GM12891 (cell line): ENCODE measurements at regions not wholly inside any gene's neighbourhood (a gene's known extent, or its start where the extent isn't known, plus 50 kb on each side); places are given as distances from the start of the nearest gene placed in this dataset.

Source experiments
- DNase-seq: peaks from one replicate; pipeline ENCODE4 v3.0.0; 2011; ENCODE audit warnings: low spot score; ENCODE audit not compliant: insufficient read length
- FAIRE-seq: peaks from 2 replicates; lab custom pipeline; 2011; peaks lifted over from hg19 to GRCh38; lab: Jason Lieb, UNC
- PAX5 ChIP-seq: IDR thresholded peaks from 2 replicates; pipeline ENCODE4 v1.6.1; 2011; ENCODE audit warnings: low read length, moderate library complexity, mild to moderate bottlenecking; ENCODE audit not compliant: insufficient read depth, severe bottlenecking
- POLR2A ChIP-seq: IDR thresholded peaks from 2 replicates; pipeline ENCODE4 v1.6.1; 2011; ENCODE audit warnings: low read depth, low read length, control low read depth
- POLR2AphosphoS5 ChIP-seq: IDR thresholded peaks from 2 replicates; pipeline ENCODE4 v1.6.1; 2011; ENCODE audit warnings: low read depth, low read length, control low read depth
- POU2F2 ChIP-seq: IDR thresholded peaks from 2 replicates; pipeline ENCODE4 v1.6.1; 2011; ENCODE audit warnings: low read depth, mild to moderate bottlenecking, control low read depth, low read length, moderate library complexity
- SPI1 ChIP-seq: IDR thresholded peaks from 2 replicates; pipeline ENCODE4 v1.6.1; 2011; ENCODE audit warnings: low read depth, low read length, control low read depth
- TAF1 ChIP-seq: IDR thresholded peaks from 2 replicates; pipeline ENCODE4 v1.6.1; 2011; ENCODE audit warnings: low read depth, low read length, control low read depth

- FAIRE-seq, result no peak
- no peak for TF ChIP-seq TAF1
- no peak for TF ChIP-seq PAX5
- no peak for TF ChIP-seq POLR2AphosphoS5
- TF ChIP-seq POLR2A, result no peak
- TF ChIP-seq POU2F2, result no peak
- no peak for TF ChIP-seq SPI1
- no peak for DNase-seq
Measured at GRCh38 chr5:12245429-12245828, 341.2 kb upstream of the CTNND2 start.

GRCh38 chr5:12242950-12243888 lies 339.0 kb upstream of the CTNND2 start:
- TF ChIP-seq TAF1 (no peak), POLR2A (no peak), SPI1 (no peak), POU2F2 (no peak), PAX5 (no peak), POLR2AphosphoS5 (no peak)
- DNase-seq, result no peak
- FAIRE-seq, result no peak

- DNase-seq (no peak), FAIRE-seq (no peak)
- TF ChIP-seq PAX5 (no peak), POLR2AphosphoS5 (no peak), TAF1 (no peak), POLR2A (no peak), SPI1 (no peak), POU2F2 (no peak)
Measured at GRCh38 chr5:12237837-12238575, 333.8 kb upstream of the CTNND2 start.

- DNase-seq (no peak), FAIRE-seq (no peak)
- TF ChIP-seq POLR2A (no peak), PAX5 (no peak), SPI1 (no peak), POLR2AphosphoS5 (no peak), POU2F2 (no peak), TAF1 (no peak)
Measured at GRCh38 chr5:12230659-12231058, 326.4 kb upstream of the CTNND2 start.

GRCh38 chr5:12217039-12217438 lies 312.8 kb upstream of the CTNND2 start:
- DNase-seq, result no peak
- TF ChIP-seq POU2F2, result no peak
- TF ChIP-seq PAX5, result no peak
- TF ChIP-seq SPI1, result no peak
- no peak for TF ChIP-seq POLR2AphosphoS5
- TF ChIP-seq POLR2A, result no peak
- no peak for FAIRE-seq

- DNase-seq, result no peak
- no peak for TF ChIP-seq POLR2AphosphoS5
- no peak for TF ChIP-seq POLR2A
- no peak for TF ChIP-seq SPI1
- no peak for TF ChIP-seq POU2F2
- no peak for TF ChIP-seq PAX5
- no peak for TF ChIP-seq TAF1
- FAIRE-seq, result no peak
Measured at GRCh38 chr5:12214267-12215015, 310.2 kb upstream of the CTNND2 start.

GRCh38 chr5:12208366-12209100 lies 304.3 kb upstream of the CTNND2 start:
- DNase-seq, result no peak
- TF ChIP-seq POLR2AphosphoS5 (no peak), TAF1 (no peak)
- no peak for FAIRE-seq

- FAIRE-seq (no peak), DNase-seq (no peak)
- TF ChIP-seq TAF1 (no peak), PAX5 (no peak), POLR2A (no peak)
Measured at GRCh38 chr5:12204761-12205160, 300.5 kb upstream of the CTNND2 start.

GRCh38 chr5:12193536-12193935 lies 289.3 kb upstream of the CTNND2 start:
- DNase-seq (no peak), FAIRE-seq (no peak)
- TF ChIP-seq POU2F2 (no peak), TAF1 (no peak), POLR2A (no peak), SPI1 (no peak), POLR2AphosphoS5 (no peak)
